Astrocyte (in vitro differentiated cells and primary cell): ENCODE measurements at regions not wholly inside any gene's neighbourhood (a gene's known extent, or its start where the extent isn't known, plus 50 kb on each side); places are given as distances from the start of the nearest gene placed in this dataset.

Source experiments
- DNase-seq: peaks from one replicate; pipeline ENCODE4 v3.0.0-alpha.2; 2010; ENCODE audit warnings: low read depth
- FAIRE-seq: peaks from 2 replicates; lab custom pipeline; 2011; peaks lifted over from hg19 to GRCh38; lab: Jason Lieb, UNC
- H2AFZ ChIP-seq: 2 replicates; pipeline ENCODE4 v1.6.0; 2012; ENCODE audit warnings: low read depth, low read length, inconsistent platforms
- H3K27ac ChIP-seq: 2 replicates; pipeline ENCODE4 v1.5.1; 2011; ENCODE audit warnings: low read depth, low read length, inconsistent platforms
- H3K27me3 ChIP-seq: 2 replicates; pipeline ENCODE4 v1.6.0; 2011; ENCODE audit warnings: low read length, inconsistent platforms; ENCODE audit not compliant: insufficient read depth
- H3K36me3 ChIP-seq: 2 replicates; pipeline ENCODE4 v1.5.1; 2011; ENCODE audit warnings: low read length, inconsistent platforms; ENCODE audit not compliant: insufficient read depth
- H3K4me1 ChIP-seq: 2 replicates; pipeline ENCODE4 v1.5.1; 2011; ENCODE audit warnings: low read length, inconsistent platforms; ENCODE audit not compliant: insufficient read depth
- H3K4me2 ChIP-seq: 2 replicates; pipeline ENCODE4 v1.6.0; 2012; ENCODE audit warnings: low read length, inconsistent platforms
- H3K4me3 ChIP-seq: 2 replicates; pipeline ENCODE4 v1.5.1; 2011; ENCODE audit warnings: low read depth, mild to moderate bottlenecking, low read length, inconsistent platforms; ENCODE audit not compliant: insufficient read depth
- H3K79me2 ChIP-seq: 2 replicates; pipeline ENCODE4 v1.6.0; 2012; ENCODE audit warnings: mild to moderate bottlenecking, low read length, inconsistent platforms; ENCODE audit not compliant: insufficient read depth
- H3K9ac ChIP-seq: 2 replicates; pipeline ENCODE4 v1.6.0; 2012; ENCODE audit warnings: mild to moderate bottlenecking, low read length, inconsistent platforms
- H3K9me3 ChIP-seq: 2 replicates; pipeline ENCODE4 v1.5.1; 2012; ENCODE audit warnings: low read depth, mild to moderate bottlenecking, low read length, inconsistent platforms; ENCODE audit not compliant: insufficient read depth
- H4K20me1 ChIP-seq: 2 replicates; pipeline ENCODE4 v1.6.0; 2012; ENCODE audit warnings: low read length, inconsistent platforms; ENCODE audit not compliant: insufficient read depth
- H3K27ac Mint-ChIP-seq: one replicate; pipeline ENCODE4 v1.8.0; 2021; ENCODE audit warnings: mild to moderate bottlenecking, mixed read lengths; ENCODE audit not compliant: unreplicated experiment
- H3K27me3 Mint-ChIP-seq: one replicate; pipeline ENCODE4 v1.8.0; 2021; ENCODE audit warnings: low read depth, mixed read lengths; ENCODE audit not compliant: unreplicated experiment
- H3K36me3 Mint-ChIP-seq: one replicate; pipeline ENCODE4 v1.8.0; 2021; ENCODE audit warnings: low read depth, mixed read lengths; ENCODE audit not compliant: unreplicated experiment
- H3K4me1 Mint-ChIP-seq: one replicate; pipeline ENCODE4 v1.8.0; 2021; ENCODE audit warnings: low read depth, mixed read lengths; ENCODE audit not compliant: unreplicated experiment
- H3K4me3 Mint-ChIP-seq: one replicate; pipeline ENCODE4 v1.8.0; 2021; ENCODE audit warnings: mild to moderate bottlenecking, moderate library complexity, mixed read lengths; ENCODE audit not compliant: unreplicated experiment
- H3K9me3 Mint-ChIP-seq: one replicate; pipeline ENCODE4 v1.8.0; 2021; ENCODE audit warnings: mild to moderate bottlenecking, mixed read lengths; ENCODE audit not compliant: unreplicated experiment
- CTCF ChIP-seq: IDR thresholded peaks from 2 replicates; pipeline ENCODE4 v1.5.1; 2011; ENCODE audit warnings: low read depth, mild to moderate bottlenecking, inconsistent platforms, low read length, moderate library complexity; ENCODE audit not compliant: insufficient read depth
- EZH2 ChIP-seq: IDR thresholded peaks from 2 replicates; pipeline ENCODE4 v1.6.1; 2012; ENCODE audit warnings: mild to moderate bottlenecking, low read length, inconsistent platforms; ENCODE audit not compliant: insufficient read depth

GRCh38 chr2:80987466-80987865 lies 682.9 kb upstream of the LRRTM1 start:
- H3K9ac ChIP-seq = no peak overlapping the region
- DNase-seq (no peak), FAIRE-seq (no peak)
- Mint-ChIP-seq H3K36me3 (no peaks in the 10 kb centered on the region), H3K4me3 (no peak overlapping the region), H3K9me3 (peaks cover 6% of the 10 kb centered on the region), H3K27me3 (no peaks in the 10 kb centered on the region), H3K4me1 (no peaks in the 10 kb centered on the region), H3K27ac (no peak overlapping the region)
- H3K4me3 ChIP-seq = no peak overlapping the region
- no peak overlapping the region for H3K27ac ChIP-seq
- no peaks in the 10 kb centered on the region for H3K27me3 ChIP-seq
- TF ChIP-seq CTCF (no peak), EZH2 (no peak)
- H3K79me2 ChIP-seq = no peaks in the 10 kb centered on the region
- H3K4me2 ChIP-seq = no peak overlapping the region
- H4K20me1 ChIP-seq = no peaks in the 10 kb centered on the region
- H3K9me3 ChIP-seq = no peaks in the 10 kb centered on the region
- H3K36me3 ChIP-seq = no peaks in the 10 kb centered on the region
- no peaks in the 10 kb centered on the region for H3K4me1 ChIP-seq
- H2AFZ ChIP-seq = no peak overlapping the region

- FAIRE-seq = no peak
- Histone ChIP-seq H3K9me3 (peaks cover 12% of the 10 kb centered on the region), H3K4me1 (no peaks in the 10 kb centered on the region), H2AFZ (no peak overlapping the region), H3K36me3 (no peaks in the 10 kb centered on the region), H3K79me2 (no peaks in the 10 kb centered on the region), H3K9ac (no peak overlapping the region), H3K4me2 (no peak overlapping the region), H3K27ac (no peak overlapping the region), H3K27me3 (no peaks in the 10 kb centered on the region), H4K20me1 (no peaks in the 10 kb centered on the region), H3K4me3 (no peak overlapping the region)
- H3K4me1 Mint-ChIP-seq = no peaks in the 10 kb centered on the region
- H3K27ac Mint-ChIP-seq = no peak overlapping the region
- TF ChIP-seq CTCF (no peak), EZH2 (no peak)
- H3K4me3 Mint-ChIP-seq = no peak overlapping the region
- H3K36me3 Mint-ChIP-seq = peaks cover 2% of the 10 kb centered on the region
- DNase-seq = no peak
- H3K27me3 Mint-ChIP-seq = no peaks in the 10 kb centered on the region
- peaks cover 13% of the 10 kb centered on the region for H3K9me3 Mint-ChIP-seq
Measured at GRCh38 chr2:80969900-80970299, 665.3 kb upstream of the LRRTM1 start.

- no peak for DNase-seq
- FAIRE-seq = no peak
Measured at GRCh38 chr2:80968450-80968849, 663.9 kb upstream of the LRRTM1 start.

More at GRCh38 chr2:80968450-80968849, 663.9 kb upstream of the LRRTM1 start:
- H3K4me3 Mint-ChIP-seq = no peak overlapping the region
- H3K4me2 ChIP-seq = no peak overlapping the region
- H3K4me1 Mint-ChIP-seq = no peaks in the 10 kb centered on the region
- no peaks in the 10 kb centered on the region for H3K79me2 ChIP-seq
- no peak overlapping the region for H2AFZ ChIP-seq
- H3K9ac ChIP-seq = no peak overlapping the region
- no peaks in the 10 kb centered on the region for H3K4me1 ChIP-seq
- H3K4me3 ChIP-seq = no peak overlapping the region
- H3K36me3 ChIP-seq = no peaks in the 10 kb centered on the region
- H4K20me1 ChIP-seq = no peaks in the 10 kb centered on the region
- H3K27ac Mint-ChIP-seq = no peak overlapping the region
- H3K9me3 ChIP-seq = peaks cover 16% of the 10 kb centered on the region
- H3K36me3 Mint-ChIP-seq = peaks cover 2% of the 10 kb centered on the region
- H3K27ac ChIP-seq = no peak overlapping the region
- TF ChIP-seq CTCF = no peak
- no peak for TF ChIP-seq EZH2
- no peaks in the 10 kb centered on the region for H3K27me3 ChIP-seq
- H3K27me3 Mint-ChIP-seq = no peaks in the 10 kb centered on the region
- peaks cover 13% of the 10 kb centered on the region for H3K9me3 Mint-ChIP-seq
